ENCODE measurements at regions not wholly inside any gene's neighbourhood (a gene's known extent, or its start where the extent isn't known, plus 50 kb on each side); places are given as distances from the start of the nearest gene placed in this dataset.

DNA sequence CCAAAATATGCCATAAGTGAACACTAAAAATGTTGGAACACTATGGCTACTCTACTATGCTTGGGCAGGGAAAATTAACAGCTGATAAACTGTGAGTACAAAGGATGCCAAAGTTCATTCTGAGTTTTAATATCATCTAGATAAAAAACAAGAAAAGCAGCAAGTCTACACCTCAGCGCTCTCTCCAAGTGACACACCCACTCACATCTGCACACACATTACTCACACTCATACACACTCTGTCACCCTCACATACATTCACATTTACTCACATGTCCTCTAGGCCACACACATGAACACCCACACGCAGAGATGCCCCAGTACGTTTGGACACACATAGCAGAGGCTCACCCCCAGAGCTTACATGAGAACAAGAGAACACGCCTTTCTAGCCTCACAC lies 87.3 kb upstream of the RAB4A start:
- Mint-ChIP-seq H3K4me3 (no peak overlapping the region), H3K27me3 (no peaks in the 10 kb centered on the region)

DNA sequence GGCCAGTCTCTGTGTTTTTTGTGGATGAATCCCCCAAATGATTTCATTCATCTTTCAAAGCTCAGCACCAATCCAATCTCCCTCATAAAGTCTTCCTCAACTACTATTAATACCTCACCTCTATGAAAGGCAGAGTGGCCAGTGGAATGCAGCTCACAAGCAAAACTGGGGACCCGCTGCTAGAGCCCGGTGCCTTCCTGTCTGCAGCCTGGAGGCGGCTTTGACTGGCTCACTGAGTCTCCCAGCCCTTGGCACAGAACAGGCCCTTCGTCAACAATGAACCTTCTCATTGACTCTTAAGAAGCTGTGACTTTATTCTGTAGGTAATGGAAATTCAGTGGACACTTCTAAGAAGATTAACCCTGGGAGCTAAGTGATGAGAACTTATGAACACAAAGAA lies 86.8 kb upstream of the RAB4A start:
- Mint-ChIP-seq H3K9me3 (no peaks in the 10 kb centered on the region), H3K4me3 (no peak overlapping the region), H3K27ac (no peak overlapping the region), H3K4me1 (ENCODE audit: low read depth) (no peaks in the 10 kb centered on the region), H3K27me3 (no peaks in the 10 kb centered on the region), H3K36me3 (ENCODE audit: low read depth) (no peaks in the 10 kb centered on the region)

More for the DNA sequence above, 87.3 kb upstream of the RAB4A start:
- Mint-ChIP-seq H3K4me1 (ENCODE audit: low read depth) (no peaks in the 10 kb centered on the region), H3K27ac (no peak overlapping the region), H3K9me3 (no peaks in the 10 kb centered on the region), H3K36me3 (ENCODE audit: low read depth) (no peaks in the 10 kb centered on the region)

DNA sequence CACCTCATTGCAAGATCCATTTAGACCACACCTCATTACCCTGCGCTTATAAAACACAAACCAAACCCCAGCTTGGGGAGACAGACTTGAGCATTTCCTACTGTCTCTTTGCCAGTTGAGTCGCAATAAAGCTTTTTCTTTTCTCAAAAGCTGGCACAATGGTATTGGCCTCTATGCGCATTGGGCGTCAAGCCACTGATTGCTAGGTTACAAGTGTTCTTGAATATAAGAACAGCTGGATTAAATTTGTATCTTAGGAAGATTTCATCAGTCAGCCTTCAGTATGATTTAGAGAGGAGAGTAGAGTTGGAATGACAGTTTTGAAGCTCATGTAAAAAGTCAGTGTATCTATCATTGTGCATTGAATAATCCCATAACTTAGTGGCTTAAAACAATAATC lies 84.9 kb upstream of the RAB4A start:
- H3K36me3 Mint-ChIP-seq (ENCODE audit: low read depth) = no peaks in the 10 kb centered on the region
- H3K27ac Mint-ChIP-seq = no peak overlapping the region
- H3K4me3 Mint-ChIP-seq = no peak overlapping the region
- H3K9me3 Mint-ChIP-seq = no peaks in the 10 kb centered on the region
- no peaks in the 10 kb centered on the region for H3K27me3 Mint-ChIP-seq
- H3K4me1 Mint-ChIP-seq (ENCODE audit: low read depth) = no peaks in the 10 kb centered on the region

DNA sequence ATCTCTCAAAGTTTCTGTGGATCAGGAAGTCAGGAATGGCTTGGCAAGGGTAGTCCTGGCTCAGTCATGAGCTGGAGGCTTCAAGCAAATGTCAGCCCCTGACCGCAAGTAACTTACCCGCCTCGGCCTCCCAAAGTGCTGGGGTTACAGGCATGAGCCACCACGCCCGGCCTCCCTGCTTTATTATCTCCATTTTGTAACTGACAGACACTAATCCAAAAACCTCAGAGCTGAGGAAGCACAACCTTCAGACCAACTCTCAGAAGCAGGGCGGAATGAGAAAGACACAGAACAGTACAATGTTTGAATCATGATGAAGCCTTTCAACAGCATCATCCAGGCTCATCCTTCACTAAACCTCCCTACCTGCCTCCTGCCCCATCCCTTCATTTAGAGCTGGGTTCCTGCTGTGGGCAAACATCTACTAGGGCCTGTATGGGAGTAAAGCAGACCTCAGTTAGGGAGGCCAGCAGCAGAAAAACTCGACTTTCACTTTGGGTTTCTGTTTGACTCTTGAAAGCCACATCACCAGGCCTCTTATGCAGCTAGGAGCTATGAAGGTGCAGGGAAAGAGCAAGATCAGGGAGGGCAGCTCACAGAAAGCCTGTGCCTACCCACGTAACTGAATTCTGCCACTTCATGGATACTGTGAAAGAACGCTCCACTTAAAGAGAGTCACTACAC lies 84.4 kb upstream of the RAB4A start:
- H3K9me3 Mint-ChIP-seq = no peaks in the 10 kb centered on the region
- H3K4me1 Mint-ChIP-seq (ENCODE audit: low read depth) = peaks cover 3% of the 10 kb centered on the region
- H3K4me3 Mint-ChIP-seq = no peak overlapping the region
- H3K27ac Mint-ChIP-seq = peak overlapping the region; percentile 19
- no peaks in the 10 kb centered on the region for H3K36me3 Mint-ChIP-seq (ENCODE audit: low read depth)
- no peaks in the 10 kb centered on the region for H3K27me3 Mint-ChIP-seq

DNA sequence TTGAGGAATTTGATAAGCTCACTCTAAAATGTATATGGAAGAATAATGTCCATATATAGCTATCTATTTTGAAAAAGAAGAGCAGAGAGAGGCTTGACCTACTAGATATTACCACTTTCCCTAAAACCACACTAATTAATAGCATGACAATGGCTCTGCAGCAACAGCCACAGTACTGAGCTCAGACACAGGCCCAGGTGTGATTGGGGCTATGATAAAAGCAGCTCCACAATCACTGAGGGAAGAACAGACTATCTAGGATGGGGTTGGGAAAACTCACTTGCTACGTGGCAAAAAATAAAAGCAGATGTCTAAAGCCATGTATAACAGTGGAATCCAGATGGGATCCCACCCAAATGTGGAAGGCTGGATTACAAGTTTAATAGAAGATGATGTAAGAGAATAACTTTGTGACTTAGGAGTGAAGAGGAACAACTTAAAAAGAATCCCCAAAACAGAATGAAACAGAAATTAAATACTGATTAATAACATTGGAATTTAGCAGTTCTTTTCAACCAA lies 80.8 kb upstream of the RAB4A start:
- Mint-ChIP-seq H3K36me3 (ENCODE audit: low read depth) (no peaks in the 10 kb centered on the region), H3K27me3 (no peaks in the 10 kb centered on the region), H3K27ac (no peak overlapping the region)

DNA sequence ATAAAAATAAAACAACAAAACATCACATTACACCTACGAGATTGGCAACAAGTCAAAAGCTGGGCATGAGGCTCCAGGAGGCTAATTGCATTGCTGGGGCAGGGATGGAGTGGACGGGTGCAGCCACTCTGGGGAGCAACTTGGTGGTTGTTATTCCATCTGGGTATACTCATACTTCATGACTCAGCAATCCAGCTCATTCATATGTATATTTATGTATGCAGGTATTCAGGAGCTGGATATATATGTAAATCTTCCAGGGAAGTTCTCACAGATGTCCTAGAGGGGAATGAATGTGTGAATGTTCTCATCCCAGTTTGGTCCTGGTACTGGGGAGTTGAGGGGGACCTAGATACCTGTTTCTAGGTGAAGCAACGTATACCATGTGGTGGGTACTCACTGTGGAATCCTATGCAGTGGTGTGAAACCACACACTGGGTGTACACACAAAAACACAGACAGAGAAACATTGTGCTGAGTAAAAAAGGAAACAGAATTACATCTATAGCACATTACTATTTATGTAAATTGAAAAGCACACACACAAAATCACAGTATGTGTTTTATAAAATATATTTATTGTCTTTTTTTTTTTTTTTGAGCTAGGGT lies 79.7 kb upstream of the RAB4A start:
- no peaks in the 10 kb centered on the region for H3K36me3 Mint-ChIP-seq (ENCODE audit: low read depth)
- H3K4me3 Mint-ChIP-seq = no peak overlapping the region
- H3K27ac Mint-ChIP-seq = no peak overlapping the region
- H3K27me3 Mint-ChIP-seq = no peaks in the 10 kb centered on the region
- no peaks in the 10 kb centered on the region for H3K9me3 Mint-ChIP-seq
- peaks cover 15% of the 10 kb centered on the region for H3K4me1 Mint-ChIP-seq (ENCODE audit: low read depth)

More for the DNA sequence above, 80.8 kb upstream of the RAB4A start:
- Mint-ChIP-seq H3K4me3 (no peak overlapping the region), H3K4me1 (ENCODE audit: low read depth) (peaks cover 15% of the 10 kb centered on the region), H3K9me3 (no peaks in the 10 kb centered on the region)

DNA sequence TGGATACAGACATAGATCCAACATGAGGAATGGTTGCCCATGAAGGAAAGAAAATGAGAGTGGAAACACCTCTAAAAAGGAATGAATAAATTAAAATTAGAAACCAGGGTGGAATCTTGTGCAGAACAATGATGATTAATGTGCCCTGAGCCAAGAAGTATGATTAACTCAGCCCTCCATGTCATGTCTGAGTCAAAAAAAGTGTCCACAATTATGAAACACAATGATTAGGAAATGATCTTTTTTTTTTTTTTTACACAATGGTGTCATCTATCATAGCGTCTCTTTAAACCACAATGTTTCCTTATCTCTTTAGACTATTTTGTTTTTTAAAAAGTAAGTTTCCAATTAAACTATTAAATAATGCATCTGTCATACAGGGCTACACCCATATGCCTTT lies 78.9 kb upstream of the RAB4A start:
- Mint-ChIP-seq H3K27me3 (no peaks in the 10 kb centered on the region), H3K4me1 (ENCODE audit: low read depth) (peaks cover 15% of the 10 kb centered on the region), H3K4me3 (no peak overlapping the region), H3K36me3 (ENCODE audit: low read depth) (no peaks in the 10 kb centered on the region), H3K27ac (peak overlapping the region; percentile 19), H3K9me3 (no peaks in the 10 kb centered on the region)

DNA sequence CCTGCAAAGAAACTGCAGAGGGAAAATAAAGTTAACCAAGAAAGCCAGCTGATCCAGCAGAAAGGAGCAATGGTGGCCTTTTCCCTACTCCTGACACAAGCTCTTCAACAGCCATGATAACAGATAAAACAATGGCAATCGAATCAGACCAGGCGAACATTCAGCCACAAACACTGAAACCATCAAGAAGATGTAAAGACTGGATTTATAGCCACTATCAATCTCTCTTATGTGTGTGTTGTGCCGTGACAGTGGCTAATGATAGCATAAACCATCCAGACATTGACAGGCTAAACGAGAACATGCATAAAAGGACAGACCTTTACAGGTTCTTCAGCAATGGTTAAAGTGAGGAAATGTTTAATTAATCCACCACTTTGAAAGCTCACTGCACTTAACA lies 78.1 kb upstream of the RAB4A start:
- Mint-ChIP-seq H3K27ac (no peak overlapping the region), H3K4me3 (no peak overlapping the region), H3K9me3 (no peaks in the 10 kb centered on the region), H3K36me3 (ENCODE audit: low read depth) (no peaks in the 10 kb centered on the region), H3K27me3 (no peaks in the 10 kb centered on the region), H3K4me1 (ENCODE audit: low read depth) (peaks cover 15% of the 10 kb centered on the region)

DNA sequence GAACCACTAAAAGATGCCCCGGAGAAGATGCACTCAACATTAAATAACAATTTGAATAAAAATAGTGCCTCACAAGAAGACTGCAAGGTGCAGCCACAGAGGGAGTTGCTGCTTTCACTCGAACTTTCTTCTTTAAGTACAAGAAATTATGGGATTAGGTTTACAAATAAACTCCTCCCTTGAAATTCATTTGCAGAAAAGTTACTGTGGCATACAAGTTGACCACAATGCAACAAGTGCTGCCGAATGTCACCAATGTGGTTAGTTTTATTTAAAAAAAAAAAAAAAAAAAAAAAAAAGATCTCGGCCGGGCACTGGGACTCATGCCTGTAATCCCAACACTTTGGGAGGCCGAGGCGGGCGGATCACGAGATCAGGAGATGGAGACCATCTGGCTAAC lies 76.8 kb upstream of the RAB4A start:
- Mint-ChIP-seq H3K4me1 (ENCODE audit: low read depth) (peaks cover 15% of the 10 kb centered on the region), H3K9me3 (no peaks in the 10 kb centered on the region), H3K27me3 (no peaks in the 10 kb centered on the region), H3K27ac (no peak overlapping the region), H3K4me3 (no peak overlapping the region), H3K36me3 (ENCODE audit: low read depth) (no peaks in the 10 kb centered on the region)

DNA sequence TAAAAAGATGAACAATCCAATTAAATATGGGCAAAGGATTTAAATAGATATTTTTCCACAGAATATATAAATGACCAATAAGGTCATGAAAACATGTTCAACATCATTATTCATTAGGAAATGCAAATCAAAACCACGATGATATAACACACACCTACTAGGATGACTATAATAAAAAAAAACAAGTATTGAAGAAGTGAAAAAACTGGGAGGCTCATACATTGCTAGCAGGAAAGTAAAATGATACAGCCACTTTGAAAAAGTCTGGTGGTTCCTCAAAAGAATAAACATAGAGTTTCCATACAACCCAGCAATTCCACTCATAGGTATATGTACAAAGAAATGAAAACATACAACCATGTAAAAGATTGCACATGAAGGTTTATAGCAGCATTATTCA lies 75.7 kb upstream of the RAB4A start:
- H3K4me3 Mint-ChIP-seq = no peak overlapping the region
- H3K4me1 Mint-ChIP-seq (ENCODE audit: low read depth) = peaks cover 23% of the 10 kb centered on the region
- no peaks in the 10 kb centered on the region for H3K9me3 Mint-ChIP-seq
- H3K36me3 Mint-ChIP-seq (ENCODE audit: low read depth) = no peaks in the 10 kb centered on the region
- H3K27me3 Mint-ChIP-seq = no peaks in the 10 kb centered on the region
- H3K27ac Mint-ChIP-seq = no peak overlapping the region

DNA sequence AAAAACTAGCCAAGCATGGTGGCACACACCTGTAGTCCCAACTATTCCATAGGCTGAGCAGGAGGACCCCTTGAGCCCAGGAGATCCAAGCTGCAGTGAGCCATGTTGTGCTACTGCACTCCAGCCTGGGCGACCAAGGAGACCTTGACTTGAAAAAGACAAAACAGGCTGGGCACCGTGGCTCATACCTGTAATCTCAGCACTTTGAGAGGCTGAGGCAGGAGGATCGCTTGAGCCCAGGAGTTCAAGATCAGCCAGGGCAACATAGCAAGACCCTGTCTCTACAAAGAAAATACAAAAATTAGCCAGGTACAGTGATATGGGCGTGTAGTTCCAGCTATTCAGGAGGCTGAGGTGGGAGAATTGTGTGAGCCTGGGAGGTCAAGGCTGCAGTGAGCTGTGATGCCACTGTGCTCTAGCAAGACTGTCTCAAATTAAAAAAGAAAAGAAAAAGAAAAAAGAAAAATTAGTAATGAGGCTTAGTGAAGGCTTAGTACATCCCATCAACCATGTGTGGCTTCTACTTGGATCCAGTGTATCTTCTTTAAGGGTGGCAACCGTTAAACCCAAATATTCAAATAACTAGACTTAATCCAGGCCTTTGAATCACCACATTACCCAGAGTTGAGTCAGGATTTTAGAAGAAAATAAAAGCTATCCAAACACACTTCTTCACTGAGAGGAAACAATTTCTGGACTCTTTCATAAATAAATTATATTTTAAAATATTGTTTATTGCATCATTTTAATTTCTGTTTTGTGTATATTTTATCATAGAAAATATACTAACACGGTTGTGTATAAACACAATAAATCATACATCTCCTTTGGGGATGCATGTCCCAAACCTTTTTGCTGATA lies 74.3 kb upstream of the RAB4A start:
- Mint-ChIP-seq H3K27me3 (no peaks in the 10 kb centered on the region), H3K4me1 (ENCODE audit: low read depth) (peaks cover 19% of the 10 kb centered on the region), H3K9me3 (no peaks in the 10 kb centered on the region), H3K4me3 (no peak overlapping the region), H3K27ac (no peak overlapping the region), H3K36me3 (ENCODE audit: low read depth) (no peaks in the 10 kb centered on the region)

DNA sequence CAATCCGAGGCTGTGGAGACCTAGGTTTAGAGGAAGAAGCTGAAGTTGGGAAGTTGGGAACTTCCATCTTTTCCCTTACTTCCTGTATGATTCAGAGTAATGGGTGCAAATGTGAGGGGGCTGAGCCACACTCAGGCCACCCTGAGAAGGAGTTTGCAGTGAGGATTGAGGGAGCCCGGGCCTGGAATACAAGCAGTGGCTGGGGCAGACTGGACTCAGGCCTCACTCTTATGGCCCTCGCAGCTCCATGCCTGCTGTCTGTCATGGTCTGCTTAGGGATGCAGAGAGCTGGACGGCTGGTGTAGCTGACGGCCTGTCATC lies 73.7 kb upstream of the RAB4A start:
- Mint-ChIP-seq H3K4me3 (no peak overlapping the region), H3K27me3 (no peaks in the 10 kb centered on the region), H3K9me3 (no peaks in the 10 kb centered on the region), H3K36me3 (ENCODE audit: low read depth) (no peaks in the 10 kb centered on the region), H3K4me1 (ENCODE audit: low read depth) (peaks cover 13% of the 10 kb centered on the region), H3K27ac (no peak overlapping the region)

DNA sequence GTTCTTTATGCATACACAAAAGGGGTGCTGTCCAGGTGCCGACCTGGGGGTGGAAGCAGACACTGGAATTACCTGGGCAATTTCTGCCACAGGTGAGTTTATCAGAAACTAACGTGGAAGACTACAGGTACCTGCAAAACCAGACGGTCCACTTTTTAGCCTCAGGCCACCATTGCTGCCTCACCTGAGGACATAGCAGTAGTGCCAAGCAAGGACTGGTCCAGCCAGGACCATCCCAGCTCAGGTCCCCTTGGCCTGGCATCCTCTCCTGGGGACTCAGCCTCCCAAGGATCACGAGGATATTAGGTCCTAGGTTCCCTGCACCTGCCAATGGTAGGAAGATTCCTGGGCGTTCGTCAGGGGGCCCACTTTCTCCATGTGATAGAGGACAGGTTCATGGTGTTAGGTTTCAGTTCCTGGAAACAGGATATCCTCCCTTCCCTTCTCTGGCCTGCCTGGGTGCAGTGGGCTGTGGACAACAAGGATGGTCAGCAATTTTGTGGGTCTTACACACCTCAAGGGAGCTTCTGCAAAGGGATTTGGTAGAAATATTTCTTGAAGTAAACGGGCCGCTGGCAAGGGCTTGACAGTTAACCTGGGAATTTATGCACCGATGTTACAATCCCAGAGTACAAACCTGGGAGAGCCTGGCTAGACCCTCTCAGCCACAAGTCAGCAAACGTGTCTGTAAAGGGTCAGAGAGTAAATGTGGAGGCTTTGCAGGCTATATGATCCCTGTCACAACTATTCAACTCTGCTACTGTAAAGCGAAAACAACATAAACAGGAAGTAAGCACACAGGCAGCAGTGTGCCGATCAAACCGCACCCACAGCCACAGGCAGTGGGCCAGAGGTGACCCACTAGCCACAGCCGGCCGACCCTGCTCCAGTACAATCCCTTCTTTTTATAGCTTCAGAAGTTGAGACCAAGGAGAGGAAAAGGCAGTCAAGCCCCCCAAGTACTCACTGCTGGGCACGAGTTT lies 71.4 kb upstream of the RAB4A start:
- H3K9me3 Mint-ChIP-seq = no peaks in the 10 kb centered on the region
- no peaks in the 10 kb centered on the region for H3K36me3 Mint-ChIP-seq (ENCODE audit: low read depth)
- H3K4me1 Mint-ChIP-seq (ENCODE audit: low read depth) = peaks cover 9% of the 10 kb centered on the region
- no peak overlapping the region for H3K27ac Mint-ChIP-seq
- no peaks in the 10 kb centered on the region for H3K27me3 Mint-ChIP-seq
- H3K4me3 Mint-ChIP-seq = no peak overlapping the region

DNA sequence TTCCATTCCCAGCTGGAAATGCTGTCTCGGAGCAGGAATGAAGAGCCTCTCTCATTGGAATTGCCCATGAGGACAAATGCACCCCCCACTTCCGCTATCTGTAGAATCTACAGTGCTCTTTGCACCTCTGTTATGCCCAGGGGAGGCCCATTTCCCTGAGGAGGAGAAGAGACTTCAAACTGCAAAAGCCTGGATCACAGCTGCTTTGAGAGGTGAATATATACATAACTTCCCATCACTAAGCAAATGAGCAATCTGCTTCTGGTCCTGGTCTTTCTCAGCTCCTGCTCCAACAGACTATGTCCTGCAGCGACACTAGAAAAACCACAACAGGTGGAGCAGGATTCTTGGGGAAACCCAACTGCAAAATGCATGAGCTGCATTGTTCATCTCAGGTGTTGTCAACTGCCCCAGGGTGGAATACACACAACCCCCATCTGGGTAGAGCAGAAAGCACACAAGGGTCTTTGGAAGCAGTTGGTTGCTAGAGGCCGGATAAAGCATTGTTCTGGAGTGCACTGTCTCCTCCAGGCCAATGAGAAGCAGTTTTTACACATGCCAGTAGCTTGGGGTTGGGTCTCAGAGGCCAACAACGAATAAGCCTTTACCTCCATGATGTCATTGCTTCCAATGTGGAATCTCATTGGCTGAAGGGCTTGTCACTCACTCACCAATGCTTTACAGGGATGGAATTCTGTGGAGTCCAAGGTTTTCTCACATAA lies 67.7 kb upstream of the RAB4A start:
- Mint-ChIP-seq H3K9me3 (no peaks in the 10 kb centered on the region), H3K27ac (no peak overlapping the region), H3K4me3 (no peak overlapping the region), H3K36me3 (ENCODE audit: low read depth) (no peaks in the 10 kb centered on the region), H3K4me1 (ENCODE audit: low read depth) (peaks cover 26% of the 10 kb centered on the region), H3K27me3 (no peaks in the 10 kb centered on the region)
